ENCODE measurements at regions not wholly inside any gene's neighbourhood (a gene's known extent, or its start where the extent isn't known, plus 50 kb on each side); places are given as distances from the start of the nearest gene placed in this dataset.

GRCh38 chr20:19820555-19821211 is 62.6 kb downstream of the RIN2 start:
- no peak for TF ChIP-seq CTCF (IDR thresholded peaks at IDR 0.05; ENCODE audit: borderline replicate concordance)
- H3K36me3 ChIP-seq, result peaks cover 4% of the 10 kb centered on the region
- H3K4me3 ChIP-seq, result no peak overlapping the region
- peaks cover 65% of the 10 kb centered on the region for H3K4me1 ChIP-seq
- DNase-seq, result no peak
- H3K27me3 ChIP-seq (ENCODE audit: low read depth), result no peaks in the 10 kb centered on the region
- intact Hi-C loops (cut with micrococcal nuclease), result no loop called here
- H3K27ac ChIP-seq (replicated peaks), result peak overlapping the region; percentile 86
- peaks cover 12% of the 10 kb centered on the region for H3K9me3 ChIP-seq (replicated peaks)

- H3K9me3 ChIP-seq (replicated peaks), result peaks cover 12% of the 10 kb centered on the region
- intact Hi-C loops (cut with micrococcal nuclease), result no loop called here
- H3K4me1 ChIP-seq, result peaks cover 56% of the 10 kb centered on the region
- no peak for DNase-seq
- peak overlapping the region; percentile 86 for H3K27ac ChIP-seq (replicated peaks)
- TF ChIP-seq CTCF (IDR thresholded peaks at IDR 0.05; ENCODE audit: borderline replicate concordance), result no peak
- H3K27me3 ChIP-seq (ENCODE audit: low read depth), result no peaks in the 10 kb centered on the region
- H3K4me3 ChIP-seq, result no peak overlapping the region
- peaks cover 4% of the 10 kb centered on the region for H3K36me3 ChIP-seq
These were observed 63.5 kb downstream of the RIN2 start for GRCh38 chr20:19821606-19822005.

- Histone ChIP-seq H3K27me3 (ENCODE audit: low read depth) (no peaks in the 10 kb centered on the region), H3K9me3 (replicated peaks) (peaks cover 12% of the 10 kb centered on the region), H3K4me1 (peaks cover 58% of the 10 kb centered on the region), H3K4me3 (peak overlapping the region; percentile 43), H3K36me3 (peaks cover 4% of the 10 kb centered on the region), H3K27ac (replicated peaks) (peak overlapping the region; percentile 86)
- TF ChIP-seq CTCF (IDR thresholded peaks at IDR 0.05; ENCODE audit: borderline replicate concordance), result no peak
- intact Hi-C loops (cut with micrococcal nuclease), result no loop called here
- DNase-seq, result no peak
These were observed 65.2 kb downstream of the RIN2 start for GRCh38 chr20:19823216-19823615.

- DNase-seq, result no peak
- H3K36me3 ChIP-seq, result peaks cover 4% of the 10 kb centered on the region
- peaks cover 64% of the 10 kb centered on the region for H3K4me1 ChIP-seq
- H3K27ac ChIP-seq (replicated peaks), result peak overlapping the region; percentile 86
- no peak for TF ChIP-seq CTCF (IDR thresholded peaks at IDR 0.05; ENCODE audit: borderline replicate concordance)
- H3K9me3 ChIP-seq (replicated peaks), result peaks cover 5% of the 10 kb centered on the region
- H3K27me3 ChIP-seq (ENCODE audit: low read depth), result no peaks in the 10 kb centered on the region
- H3K4me3 ChIP-seq, result peak overlapping the region; percentile 43
- intact Hi-C loops (cut with micrococcal nuclease), result no loop called here
These were observed 65.9 kb downstream of the RIN2 start for GRCh38 chr20:19823971-19824370.

- no peak for TF ChIP-seq CTCF (IDR thresholded peaks at IDR 0.05; ENCODE audit: borderline replicate concordance)
- H3K4me1 ChIP-seq, result peaks cover 68% of the 10 kb centered on the region
- no peak for DNase-seq
- H3K4me3 ChIP-seq, result no peak overlapping the region
- no peaks in the 10 kb centered on the region for H3K27me3 ChIP-seq (ENCODE audit: low read depth)
- H3K27ac ChIP-seq (replicated peaks), result peak overlapping the region; percentile 86
- intact Hi-C loops (cut with micrococcal nuclease), result no loop called here
- no peaks in the 10 kb centered on the region for H3K36me3 ChIP-seq
- H3K9me3 ChIP-seq (replicated peaks), result no peaks in the 10 kb centered on the region
These were observed 66.8 kb downstream of the RIN2 start for GRCh38 chr20:19824861-19825260.
